ENCODE measurements at regions not wholly inside any gene's neighbourhood (a gene's known extent, or its start where the extent isn't known, plus 50 kb on each side); places are given as distances from the start of the nearest gene placed in this dataset.

DNA sequence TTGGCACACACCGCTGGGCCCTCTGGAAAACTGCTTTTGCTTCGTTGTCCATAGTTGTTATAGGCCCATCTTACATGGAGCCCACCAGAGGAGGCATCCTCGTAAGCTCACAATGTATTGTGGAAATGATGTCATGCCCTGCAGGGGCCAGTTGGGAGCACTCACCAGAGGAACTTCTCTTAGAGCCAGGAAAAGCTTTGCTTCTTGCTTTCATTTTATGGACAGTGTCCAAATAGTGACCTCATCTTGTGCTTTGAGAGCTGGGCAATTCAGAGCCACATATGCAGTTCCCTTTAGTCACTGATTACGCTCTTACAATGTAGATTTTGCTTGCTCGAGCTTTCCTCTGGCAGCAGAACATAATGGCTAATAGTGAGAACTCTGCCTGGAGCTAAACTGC lies 275.6 kb downstream of the AACS start:
- H3K79me2 ChIP-seq (ENCODE audit: insufficient read depth, low read depth, low read length), result no peaks in the 10 kb centered on the region
- no peaks in the 10 kb centered on the region for H3K9me2 ChIP-seq (ENCODE audit: insufficient read depth, low read length)
- ChIA-PET POLR2A (no interaction called here), CTCF (ENCODE audit: unreplicated experiment) (interaction anchor here (1.1 kb wide), 1 partner anchor 9 kb away, joined by 3 read pairs; no protein-coding TSS in a partner anchor)
- H3K4me2 ChIP-seq (ENCODE audit: low read length), result no peak overlapping the region
- no peak overlapping the region for H3K4me3 ChIP-seq (ENCODE audit: low read depth, low read length, poor library complexity, severe bottlenecking)
- no peaks in the 10 kb centered on the region for H4K20me1 ChIP-seq (ENCODE audit: insufficient read depth, low read length)
- H3K4me1 ChIP-seq (ENCODE audit: insufficient read depth, low read length, poor library complexity, severe bottlenecking), result peaks cover 15% of the 10 kb centered on the region
- no peak for DNase-seq (ENCODE audit: low spot score)
- H3K9me3 ChIP-seq (ENCODE audit: low read length), result no peaks in the 10 kb centered on the region
- H3K36me3 ChIP-seq (ENCODE audit: insufficient read depth, low read length), result no peaks in the 10 kb centered on the region
- no TSS peak for BruUV-seq (replicated peaks)
- no peak overlapping the region for H3K27ac ChIP-seq (ENCODE audit: low read depth, low read length, poor library complexity, severe bottlenecking)
- intact Hi-C loops (cut with micrococcal nuclease; ENCODE audit: unreplicated experiment), result no loop called here
- TF ChIP-seq, protein P1, sequence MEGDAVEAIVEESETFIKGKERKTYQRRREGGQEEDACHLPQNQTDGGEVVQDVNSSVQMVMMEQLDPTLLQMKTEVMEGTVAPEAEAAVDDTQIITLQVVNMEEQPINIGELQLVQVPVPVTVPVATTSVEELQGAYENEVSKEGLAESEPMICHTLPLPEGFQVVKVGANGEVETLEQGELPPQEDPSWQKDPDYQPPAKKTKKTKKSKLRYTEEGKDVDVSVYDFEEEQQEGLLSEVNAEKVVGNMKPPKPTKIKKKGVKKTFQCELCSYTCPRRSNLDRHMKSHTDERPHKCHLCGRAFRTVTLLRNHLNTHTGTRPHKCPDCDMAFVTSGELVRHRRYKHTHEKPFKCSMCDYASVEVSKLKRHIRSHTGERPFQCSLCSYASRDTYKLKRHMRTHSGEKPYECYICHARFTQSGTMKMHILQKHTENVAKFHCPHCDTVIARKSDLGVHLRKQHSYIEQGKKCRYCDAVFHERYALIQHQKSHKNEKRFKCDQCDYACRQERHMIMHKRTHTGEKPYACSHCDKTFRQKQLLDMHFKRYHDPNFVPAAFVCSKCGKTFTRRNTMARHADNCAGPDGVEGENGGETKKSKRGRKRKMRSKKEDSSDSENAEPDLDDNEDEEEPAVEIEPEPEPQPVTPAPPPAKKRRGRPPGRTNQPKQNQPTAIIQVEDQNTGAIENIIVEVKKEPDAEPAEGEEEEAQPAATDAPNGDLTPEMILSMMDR (conservative IDR thresholded peaks at IDR 0.05; ENCODE audit: low read length), result no peak
- no peak for TF ChIP-seq EZH2phosphoT487 (IDR thresholded peaks at IDR 0.05; ENCODE audit: borderline replicate concordance, low read depth, low read length)
- H2AFZ ChIP-seq (ENCODE audit: low read length), result no peak overlapping the region

DNA sequence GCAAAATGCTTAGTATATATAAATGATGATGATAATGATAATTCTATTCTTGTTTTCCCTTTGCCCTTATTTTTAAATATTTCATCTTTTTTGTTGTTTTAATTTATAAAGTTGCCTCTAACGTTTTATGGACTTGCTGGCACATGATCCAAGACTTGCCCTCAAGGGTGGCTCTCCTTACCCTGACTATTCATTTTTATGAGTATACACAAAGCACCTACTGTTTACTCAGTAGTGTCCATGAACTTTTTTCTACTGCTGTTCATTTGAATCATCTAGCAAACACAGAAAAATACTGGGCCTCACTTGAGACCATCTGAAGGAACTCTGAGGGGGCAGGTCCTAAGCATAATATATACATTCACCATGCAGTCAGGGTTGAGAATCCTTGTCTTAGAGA lies 276.2 kb downstream of the AACS start:
- no TSS peak for BruUV-seq (replicated peaks)
- CTCF ChIA-PET (ENCODE audit: unreplicated experiment), result interaction anchor here (1.1 kb wide), 1 partner anchor 9 kb away, joined by 3 read pairs; no protein-coding TSS in a partner anchor

DNA sequence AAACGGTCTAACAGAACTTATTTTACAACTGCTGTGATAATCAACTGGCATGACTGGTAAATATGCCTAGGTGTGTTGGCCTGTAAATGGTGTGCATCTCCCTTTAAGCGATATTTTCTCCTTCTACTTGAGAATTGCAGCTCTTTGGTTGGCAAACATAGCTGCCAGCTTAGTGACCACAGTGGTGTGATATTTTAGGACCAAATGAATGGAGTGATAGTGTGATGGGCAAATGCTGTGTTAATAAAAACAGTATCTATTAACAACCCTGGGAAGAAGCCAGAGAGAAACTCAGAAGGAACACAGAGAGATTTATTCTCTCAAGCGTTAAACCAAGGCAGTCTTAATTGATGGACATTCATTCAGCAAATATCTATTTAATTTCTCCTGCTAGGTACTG lies 278.4 kb downstream of the AACS start:
- Histone ChIP-seq H3K4me2 (ENCODE audit: low read length) (no peak overlapping the region), H3K36me3 (ENCODE audit: insufficient read depth, low read length) (no peaks in the 10 kb centered on the region), H4K20me1 (ENCODE audit: insufficient read depth, low read length) (no peaks in the 10 kb centered on the region), H3K27ac (ENCODE audit: low read depth, low read length, poor library complexity, severe bottlenecking) (no peak overlapping the region), H2AFZ (ENCODE audit: low read length) (no peak overlapping the region), H3K79me2 (ENCODE audit: insufficient read depth, low read depth, low read length) (no peaks in the 10 kb centered on the region), H3K9me3 (ENCODE audit: low read length) (no peaks in the 10 kb centered on the region), H3K4me3 (ENCODE audit: low read depth, low read length, poor library complexity, severe bottlenecking) (no peak overlapping the region), H3K4me1 (ENCODE audit: insufficient read depth, low read length, poor library complexity, severe bottlenecking) (peaks cover 31% of the 10 kb centered on the region), H3K9me2 (ENCODE audit: insufficient read depth, low read length) (no peaks in the 10 kb centered on the region)
- TF ChIP-seq, protein P1 (conservative IDR thresholded peaks at IDR 0.05; ENCODE audit: low read length), result no peak
- TF ChIP-seq EZH2phosphoT487 (IDR thresholded peaks at IDR 0.05; ENCODE audit: borderline replicate concordance, low read depth, low read length), result no peak
- intact Hi-C loops (cut with micrococcal nuclease; ENCODE audit: unreplicated experiment), result no loop called here
- BruUV-seq (replicated peaks), result no TSS peak
- CTCF ChIA-PET (ENCODE audit: unreplicated experiment), result no interaction called here
- POLR2A ChIA-PET, result interaction anchor here (1.1 kb wide), 1 partner anchor 11 kb away, joined by 4 read pairs; no protein-coding TSS in a partner anchor
- DNase-seq (ENCODE audit: low spot score), result no peak

More for the DNA sequence above, 276.2 kb downstream of the AACS start:
- no peak for DNase-seq (ENCODE audit: low spot score)
- no peak for TF ChIP-seq EZH2phosphoT487 (IDR thresholded peaks at IDR 0.05; ENCODE audit: borderline replicate concordance, low read depth, low read length)
- TF ChIP-seq, protein P1 (conservative IDR thresholded peaks at IDR 0.05; ENCODE audit: low read length), result no peak
- POLR2A ChIA-PET, result no interaction called here
- intact Hi-C loops (cut with micrococcal nuclease; ENCODE audit: unreplicated experiment), result no loop called here
- H4K20me1 ChIP-seq (ENCODE audit: insufficient read depth, low read length), result no peaks in the 10 kb centered on the region
- no peak overlapping the region for H2AFZ ChIP-seq (ENCODE audit: low read length)
- H3K79me2 ChIP-seq (ENCODE audit: insufficient read depth, low read depth, low read length), result no peaks in the 10 kb centered on the region
- no peak overlapping the region for H3K4me3 ChIP-seq (ENCODE audit: low read depth, low read length, poor library complexity, severe bottlenecking)
- H3K4me1 ChIP-seq (ENCODE audit: insufficient read depth, low read length, poor library complexity, severe bottlenecking), result peaks cover 21% of the 10 kb centered on the region
- no peaks in the 10 kb centered on the region for H3K9me2 ChIP-seq (ENCODE audit: insufficient read depth, low read length)
- H3K9me3 ChIP-seq (ENCODE audit: low read length), result no peaks in the 10 kb centered on the region
- no peak overlapping the region for H3K27ac ChIP-seq (ENCODE audit: low read depth, low read length, poor library complexity, severe bottlenecking)
- no peak overlapping the region for H3K4me2 ChIP-seq (ENCODE audit: low read length)
- H3K36me3 ChIP-seq (ENCODE audit: insufficient read depth, low read length), result no peaks in the 10 kb centered on the region
